H9 (cell line): ENCODE measurements at regions not wholly inside any gene's neighbourhood (a gene's known extent, or its start where the extent isn't known, plus 50 kb on each side); places are given as distances from the start of the nearest gene placed in this dataset.

Experiments
- DNase-seq: peaks from one replicate; pipeline ENCODE4 v3.0.0-alpha.2; 2017
- H2AFZ ChIP-seq: one replicate; pipeline ENCODE4 v1.6.1; 2013; ENCODE audit warnings: mild to moderate bottlenecking, low read length, control low read depth, moderate library complexity
- H2AK5ac ChIP-seq: 2 replicates; pipeline ENCODE4 v1.6.1; 2013; ENCODE audit warnings: low read length, control low read depth, mixed read lengths; ENCODE audit not compliant: insufficient read length
- H2BK120ac ChIP-seq: one replicate; pipeline ENCODE4 v1.6.1; 2013; ENCODE audit warnings: low read depth, mild to moderate bottlenecking, low read length, control low read depth, inconsistent platforms; ENCODE audit not compliant: poor library complexity, severe bottlenecking
- H2BK12ac ChIP-seq: 2 replicates; pipeline ENCODE4 v1.6.1; 2013; ENCODE audit warnings: low read length, control low read depth, mixed read lengths, low read depth; ENCODE audit not compliant: insufficient read length
- H2BK15ac ChIP-seq: 2 replicates; pipeline ENCODE4 v1.6.1; 2013; ENCODE audit warnings: low read depth, low read length, control low read depth
- H2BK20ac ChIP-seq: one replicate; pipeline ENCODE4 v1.6.1; 2013; ENCODE audit warnings: low read depth, mild to moderate bottlenecking, low read length, control low read depth, inconsistent platforms; ENCODE audit not compliant: poor library complexity, severe bottlenecking
- H2BK5ac ChIP-seq: 2 replicates; pipeline ENCODE4 v1.6.1; 2013; ENCODE audit warnings: low read length, control low read depth, mixed read lengths; ENCODE audit not compliant: insufficient read length
- H3K14ac ChIP-seq: 2 replicates; pipeline ENCODE4 v1.6.1; 2013; ENCODE audit warnings: low read length, control low read depth; ENCODE audit not compliant: insufficient read depth
- H3K18ac ChIP-seq: 2 replicates; pipeline ENCODE4 v1.6.1; 2013; ENCODE audit warnings: low read depth, mild to moderate bottlenecking, mixed read lengths, low read length, control low read depth; ENCODE audit not compliant: insufficient read length
- H3K23ac ChIP-seq: 2 replicates; pipeline ENCODE4 v1.6.1; 2013; ENCODE audit warnings: low read length, control low read depth, mixed read lengths, low read depth; ENCODE audit not compliant: insufficient read length
- H3K23me2 ChIP-seq: 2 replicates; pipeline ENCODE4 v1.6.1; 2013; ENCODE audit warnings: low read depth, mild to moderate bottlenecking, mixed read lengths, low read length, control low read depth; ENCODE audit not compliant: insufficient read length, poor library complexity, severe bottlenecking
- H3K27ac ChIP-seq: 2 replicates; pipeline ENCODE4 v1.5.1; 2013; ENCODE audit warnings: low read length, control low read depth, mixed read lengths, low read depth; ENCODE audit not compliant: insufficient read length
- H3K27me3 ChIP-seq: 2 replicates; pipeline ENCODE4 v1.6.1; 2013; ENCODE audit warnings: low read length, control low read depth, inconsistent platforms; ENCODE audit not compliant: insufficient read depth
- H3K4ac ChIP-seq: 2 replicates; pipeline ENCODE4 v1.6.1; 2013; ENCODE audit warnings: low read depth, mild to moderate bottlenecking, control low read depth, inconsistent platforms, low read length, moderate library complexity
- H3K4me1 ChIP-seq: 2 replicates; pipeline ENCODE4 v1.6.1; 2013; ENCODE audit warnings: low read length, control low read depth, inconsistent platforms; ENCODE audit not compliant: insufficient read depth
- H3K4me2 ChIP-seq: 2 replicates; pipeline ENCODE4 v1.6.1; 2013; ENCODE audit warnings: low read length, control low read depth, mixed read lengths; ENCODE audit not compliant: insufficient read length, insufficient read depth
- H3K56ac ChIP-seq: 2 replicates; pipeline ENCODE4 v1.6.1; 2013; ENCODE audit warnings: low read depth, mild to moderate bottlenecking, mixed read lengths, low read length, control low read depth; ENCODE audit not compliant: insufficient read length
- H3K79me1 ChIP-seq: 2 replicates; pipeline ENCODE4 v1.6.1; 2013; ENCODE audit warnings: low read depth, mild to moderate bottlenecking, moderate library complexity, low read length, control low read depth, inconsistent platforms; ENCODE audit not compliant: insufficient read depth, poor library complexity, severe bottlenecking
- H3K79me2 ChIP-seq: 2 replicates; pipeline ENCODE4 v1.6.1; 2013; ENCODE audit warnings: low read length, control low read depth, inconsistent platforms; ENCODE audit not compliant: insufficient read depth
- H3K9ac ChIP-seq: 2 replicates; pipeline ENCODE4 v1.6.1; 2013; ENCODE audit warnings: low read length, control low read depth, mixed read lengths; ENCODE audit not compliant: insufficient read length; ENCODE audit errors: extremely low read depth
- H3K9me3 ChIP-seq: one replicate; pipeline ENCODE4 v1.6.1; 2013; ENCODE audit warnings: low read depth, low read length, inconsistent platforms; ENCODE audit not compliant: control insufficient read depth
- H3T11ph ChIP-seq: one replicate; pipeline ENCODE4 v1.6.1; 2013; ENCODE audit warnings: mild to moderate bottlenecking, low read length, control low read depth, inconsistent platforms
- H4K20me1 ChIP-seq: one replicate; pipeline ENCODE4 v1.6.1; 2013; ENCODE audit not compliant: control insufficient read depth, insufficient read length, insufficient read depth
- H4K5ac ChIP-seq: 2 replicates; pipeline ENCODE4 v1.6.1; 2013; ENCODE audit warnings: low read depth, mild to moderate bottlenecking, mixed read lengths, low read length, control low read depth; ENCODE audit not compliant: insufficient read length
- H4K8ac ChIP-seq: replicated peaks from 2 replicates; pipeline ENCODE4 v1.6.1; 2013; ENCODE audit warnings: low read length, control low read depth, mixed read lengths, low read depth; ENCODE audit not compliant: insufficient read length
- H4K91ac ChIP-seq: 2 replicates; pipeline ENCODE4 v1.6.1; 2013; ENCODE audit warnings: low read depth, mild to moderate bottlenecking, moderate library complexity, mixed read lengths, low read length, control low read depth; ENCODE audit not compliant: insufficient read length
- H3K27ac Mint-ChIP-seq, 3 experiments: 2 replicates in 2 of 3; 3 replicates in 1 of 3; pipeline ENCODE4 v1.8.0; 2020 to 2021; ENCODE audit warnings: mixed read lengths in 3 of 3, mild to moderate bottlenecking in 1 of 3, moderate library complexity in 1 of 3
- H3K27me3 Mint-ChIP-seq: 2 replicates; pipeline ENCODE4 v1.8.0; 2021; ENCODE audit warnings: low read depth, mild to moderate bottlenecking, moderate library complexity, mixed read lengths
- H3K36me3 Mint-ChIP-seq, 3 experiments: 2 replicates in 2 of 3; 3 replicates in 1 of 3; pipeline ENCODE4 v1.8.0; 2020 to 2021; ENCODE audit warnings: low read depth in 3 of 3, mixed read lengths in 3 of 3; ENCODE audit not compliant: insufficient read depth in 1 of 3
- H3K4me1 Mint-ChIP-seq, 2 experiments: 2 replicates each; pipeline ENCODE4 v1.8.0; 2020; ENCODE audit warnings: mixed read lengths in 2 of 2
- H3K4me3 Mint-ChIP-seq, 2 experiments: 2 replicates in 1 of 2; 3 replicates in 1 of 2; pipeline ENCODE4 v1.8.0; 2020 to 2021; ENCODE audit warnings: mild to moderate bottlenecking in 2 of 2, mixed read lengths in 2 of 2, moderate library complexity in 1 of 2
- H3K9me3 Mint-ChIP-seq, 2 experiments: 2 replicates in 1 of 2; 3 replicates in 1 of 2; pipeline ENCODE4 v1.8.0; 2020; ENCODE audit warnings: mild to moderate bottlenecking in 2 of 2, mixed read lengths in 2 of 2, moderate library complexity in 1 of 2
- WGBS: extraction: QIAGEN DNeasy Blood & Tissue Kit; methylation state at CpG from one replicate; pipeline ENCODE4 v1.1.7; 2013; ENCODE audit warnings: missing lambda C conversion rate, low lambda C conversion rate, mixed read lengths; ENCODE audit not compliant: insufficient read length; ENCODE audit errors: extremely low coverage; 5-methylcytosine and 5-hydroxymethylcytosine counted together
- TF ChIP-seq, protein P1 (sequence below): fragments of 200-600 bp; sonication (generic); conservative IDR thresholded peaks from 3 replicates; pipeline ENCODE4 v1.8.0; 2021; ENCODE audit warnings: antibody characterized with exemption, mild to moderate bottlenecking

DNA sequence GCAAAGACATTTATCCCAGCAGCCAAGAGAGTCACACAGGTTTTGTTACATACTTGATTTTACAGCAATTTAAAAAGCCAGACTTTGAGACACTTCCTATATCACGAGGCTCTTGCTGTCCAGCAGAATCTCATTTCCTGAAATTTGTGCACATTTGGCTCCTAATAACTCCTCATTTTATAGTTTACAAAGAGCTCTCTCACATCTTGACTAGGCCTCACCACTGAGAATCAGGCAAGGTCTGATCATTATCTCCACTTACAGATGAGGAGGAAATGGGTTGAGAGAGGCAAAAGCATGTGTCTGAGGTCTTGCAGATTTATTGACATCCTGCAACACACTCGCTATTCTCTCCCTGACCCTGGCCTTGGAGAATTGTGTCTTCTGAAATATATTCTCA, 426.8 kb downstream of the MAFB start:
- Histone ChIP-seq H2BK120ac (no peak overlapping the region), H3K27me3 (no peaks in the 10 kb centered on the region), H3K23ac (no peak overlapping the region), H3K9ac (no peak overlapping the region), H3K23me2 (no peaks in the 10 kb centered on the region), H2BK15ac (no peak overlapping the region), H3K18ac (no peak overlapping the region), H3K79me2 (no peaks in the 10 kb centered on the region), H2BK12ac (no peak overlapping the region), H3K27ac (no peak overlapping the region), H3T11ph (no peak overlapping the region), H3K56ac (no peak overlapping the region), H2AFZ (no peak overlapping the region), H4K20me1 (peaks cover 2% of the 10 kb centered on the region), H4K8ac (no peak overlapping the region), H4K5ac (no peak overlapping the region), H3K4me1 (peaks cover 5% of the 10 kb centered on the region), H2BK20ac (no peak overlapping the region), H2BK5ac (no peak overlapping the region), H3K9me3 (no peaks in the 10 kb centered on the region), H3K4ac (no peak overlapping the region), H3K79me1 (no peaks in the 10 kb centered on the region), H2AK5ac (no peak overlapping the region), H4K91ac (no peak overlapping the region), H3K4me2 (no peak overlapping the region), H3K14ac (no peak overlapping the region)
- Mint-ChIP-seq H3K4me3 (no peak overlapping the region), H3K27me3 (no peaks in the 10 kb centered on the region), H3K4me1 (peaks cover 22 to 32% of the 10 kb centered on the region in 2 experiments), H3K9me3 (no peaks in the 10 kb centered on the region), H3K36me3 (peaks cover 0 to 4% (median 0%) of the 10 kb centered on the region in 3 experiments; a peak in 1 of 7 replicates), H3K27ac (no peak overlapping the region)
- no CpG with 5 or more reads among the region's 2 CpGs for WGBS
- TF ChIP-seq, protein P1, sequence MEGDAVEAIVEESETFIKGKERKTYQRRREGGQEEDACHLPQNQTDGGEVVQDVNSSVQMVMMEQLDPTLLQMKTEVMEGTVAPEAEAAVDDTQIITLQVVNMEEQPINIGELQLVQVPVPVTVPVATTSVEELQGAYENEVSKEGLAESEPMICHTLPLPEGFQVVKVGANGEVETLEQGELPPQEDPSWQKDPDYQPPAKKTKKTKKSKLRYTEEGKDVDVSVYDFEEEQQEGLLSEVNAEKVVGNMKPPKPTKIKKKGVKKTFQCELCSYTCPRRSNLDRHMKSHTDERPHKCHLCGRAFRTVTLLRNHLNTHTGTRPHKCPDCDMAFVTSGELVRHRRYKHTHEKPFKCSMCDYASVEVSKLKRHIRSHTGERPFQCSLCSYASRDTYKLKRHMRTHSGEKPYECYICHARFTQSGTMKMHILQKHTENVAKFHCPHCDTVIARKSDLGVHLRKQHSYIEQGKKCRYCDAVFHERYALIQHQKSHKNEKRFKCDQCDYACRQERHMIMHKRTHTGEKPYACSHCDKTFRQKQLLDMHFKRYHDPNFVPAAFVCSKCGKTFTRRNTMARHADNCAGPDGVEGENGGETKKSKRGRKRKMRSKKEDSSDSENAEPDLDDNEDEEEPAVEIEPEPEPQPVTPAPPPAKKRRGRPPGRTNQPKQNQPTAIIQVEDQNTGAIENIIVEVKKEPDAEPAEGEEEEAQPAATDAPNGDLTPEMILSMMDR: no peak
- no peak for DNase-seq
